ENCODE measurements at regions not wholly inside any gene's neighbourhood (a gene's known extent, or its start where the extent isn't known, plus 50 kb on each side); places are given as distances from the start of the nearest gene placed in this dataset.

DNA sequence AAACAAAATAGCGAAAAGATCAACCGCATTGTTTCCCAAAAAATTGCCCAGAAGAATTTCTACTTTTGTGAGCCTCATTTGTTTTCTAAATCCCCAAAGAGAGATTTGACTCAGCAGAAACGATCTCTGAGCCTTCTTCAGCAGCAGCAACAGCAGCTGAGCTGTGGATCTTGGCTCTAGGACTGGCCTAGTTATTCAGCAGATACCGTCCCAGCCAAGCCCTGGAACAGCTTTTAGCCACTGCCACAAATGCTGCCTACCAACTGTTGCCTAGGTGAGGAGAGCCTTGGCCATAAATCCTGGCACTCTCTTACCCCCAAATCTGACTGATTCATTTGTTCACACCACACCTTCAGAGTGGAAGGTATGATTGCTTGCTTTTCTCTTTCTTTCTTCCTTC is 320.1 kb downstream of the TGFB2 start:
- no peak for TF ChIP-seq KDM6A (CRISPR knock-in tag; IDR thresholded peaks at IDR 0.05; ENCODE audit: low read depth)
- TF ChIP-seq, protein P1, sequence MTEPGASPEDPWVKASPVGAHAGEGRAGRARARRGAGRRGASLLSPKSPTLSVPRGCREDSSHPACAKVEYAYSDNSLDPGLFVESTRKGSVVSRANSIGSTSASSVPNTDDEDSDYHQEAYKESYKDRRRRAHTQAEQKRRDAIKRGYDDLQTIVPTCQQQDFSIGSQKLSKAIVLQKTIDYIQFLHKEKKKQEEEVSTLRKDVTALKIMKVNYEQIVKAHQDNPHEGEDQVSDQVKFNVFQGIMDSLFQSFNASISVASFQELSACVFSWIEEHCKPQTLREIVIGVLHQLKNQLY (CRISPR knock-in tag; IDR thresholded peaks at IDR 0.05), result no peak
- no peak for TF ChIP-seq NFRKB (IDR thresholded peaks at IDR 0.05)
- no peak for TF ChIP-seq ZNF274 (CRISPR knock-in tag; IDR thresholded peaks at IDR 0.05)
- TF ChIP-seq CHD2 (IDR thresholded peaks at IDR 0.05; ENCODE audit: low read depth, low read length), result no peak
- no peak for TF ChIP-seq FOXM1 (CRISPR knock-in tag; IDR thresholded peaks at IDR 0.05)
- TF ChIP-seq ZNF777 (CRISPR knock-in tag; IDR thresholded peaks at IDR 0.05), result no peak
- TF ChIP-seq ETV6 (CRISPR knock-in tag; conservative IDR thresholded peaks at IDR 0.05), result no peak
- TF ChIP-seq HNRNPL (IDR thresholded peaks at IDR 0.05; ENCODE audit: low read depth, low read length), result no peak
- TF ChIP-seq SP2 (CRISPR knock-in tag; IDR thresholded peaks at IDR 0.05), result no peak
- no peak for TF ChIP-seq POGK (CRISPR knock-in tag; conservative IDR thresholded peaks at IDR 0.05)

Data from HepG2 (cell line).